DND-41 (cell line): ENCODE measurements at regions not wholly inside any gene's neighbourhood (a gene's known extent, or its start where the extent isn't known, plus 50 kb on each side); places are given as distances from the start of the nearest gene placed in this dataset.

Experiments
- ATAC-seq: fragments of 200-7000 bp; cut with Tn5 transposase; 3 replicates; pipeline ENCODE4 v1.9.1; 2021; ENCODE audit warnings: low read depth; ENCODE audit not compliant: insufficient read depth
- DNase-seq: peaks from one replicate; pipeline ENCODE4 v3.0.0-alpha.2; 2020
- H2AFZ ChIP-seq: 2 replicates; pipeline ENCODE4 v1.6.0; 2012; ENCODE audit warnings: low read depth, low read length
- H3K27ac ChIP-seq: 2 replicates; pipeline ENCODE4 v1.5.1; 2012; ENCODE audit warnings: low read length, inconsistent platforms
- H3K27me3 ChIP-seq: fragments of 200-600 bp; sonication (generic); 2 replicates; pipeline ENCODE4 v1.6.0; 2012; ENCODE audit warnings: low read length, mild to moderate bottlenecking, inconsistent platforms; ENCODE audit not compliant: insufficient read depth, poor library complexity
- H3K36me3 ChIP-seq: 2 replicates; pipeline ENCODE4 v1.5.1; 2012; ENCODE audit warnings: low read length, inconsistent platforms; ENCODE audit not compliant: insufficient read depth
- H3K4me1 ChIP-seq: 2 replicates; pipeline ENCODE4 v1.5.1; 2012; ENCODE audit warnings: mild to moderate bottlenecking, low read length; ENCODE audit not compliant: insufficient read depth
- H3K4me2 ChIP-seq: 2 replicates; pipeline ENCODE4 v1.6.0; 2012; ENCODE audit warnings: mild to moderate bottlenecking, moderate library complexity, low read length, inconsistent platforms; ENCODE audit not compliant: insufficient read depth
- H3K4me3 ChIP-seq, 2 experiments: fragments of 200-600 bp in 1 of 2; shearing (Covaris generic) in 1 of 2; 2 replicates each; pipeline ENCODE4 v1.5.1; 2012 to 2016; ENCODE audit warnings: inconsistent platforms in 2 of 2, low read length in 2 of 2, mild to moderate bottlenecking in 2 of 2, low read depth in 1 of 2, moderate library complexity in 1 of 2
- H3K79me2 ChIP-seq: 2 replicates; pipeline ENCODE4 v1.6.0; 2012; ENCODE audit warnings: low read length, inconsistent platforms; ENCODE audit not compliant: insufficient read depth
- H3K9ac ChIP-seq: 2 replicates; pipeline ENCODE4 v1.6.0; 2012; ENCODE audit warnings: low read depth, mild to moderate bottlenecking, inconsistent platforms, low read length, moderate library complexity
- H3K9me3 ChIP-seq: 2 replicates; pipeline ENCODE4 v1.5.1; 2012; ENCODE audit warnings: low read length, moderate library complexity, mild to moderate bottlenecking, inconsistent platforms; ENCODE audit not compliant: insufficient read depth, severe bottlenecking
- H4K20me1 ChIP-seq: 2 replicates; pipeline ENCODE4 v1.6.0; 2012; ENCODE audit warnings: low read length; ENCODE audit not compliant: insufficient read depth
- EZH2 ChIP-seq: IDR thresholded peaks from 3 replicates; pipeline ENCODE4 v1.6.1; 2012; ENCODE audit warnings: borderline replicate concordance, low read depth, mild to moderate bottlenecking, moderate library complexity, low read length, inconsistent platforms; ENCODE audit not compliant: severe bottlenecking
- TF ChIP-seq, protein P1 (sequence below): IDR thresholded peaks from 2 replicates; pipeline ENCODE4 v1.5.1; 2012; ENCODE audit warnings: borderline replicate concordance, low read length, moderate library complexity, mild to moderate bottlenecking; ENCODE audit not compliant: poor library complexity, severe bottlenecking; ENCODE audit errors: extremely low read depth

DNA sequence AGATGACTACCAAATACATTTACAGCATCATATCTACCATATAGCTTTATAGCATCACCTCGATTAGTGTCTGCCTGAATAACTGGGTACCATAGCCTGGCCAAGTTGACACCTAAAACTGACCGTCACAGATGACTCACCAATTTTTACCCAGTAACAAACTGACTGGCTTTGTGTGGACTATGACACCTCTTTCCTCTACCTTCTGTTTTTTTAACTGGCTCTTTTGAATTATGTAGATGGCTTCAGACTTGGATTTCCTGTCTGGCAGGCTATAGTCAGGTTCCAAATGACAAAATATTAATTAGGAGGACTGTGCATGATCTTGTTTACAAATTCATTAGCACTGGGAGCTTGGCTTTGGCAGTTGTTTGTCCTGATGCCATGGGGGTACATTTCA lies 360.3 kb downstream of the TGFB2 start:
- TF ChIP-seq, protein P1, sequence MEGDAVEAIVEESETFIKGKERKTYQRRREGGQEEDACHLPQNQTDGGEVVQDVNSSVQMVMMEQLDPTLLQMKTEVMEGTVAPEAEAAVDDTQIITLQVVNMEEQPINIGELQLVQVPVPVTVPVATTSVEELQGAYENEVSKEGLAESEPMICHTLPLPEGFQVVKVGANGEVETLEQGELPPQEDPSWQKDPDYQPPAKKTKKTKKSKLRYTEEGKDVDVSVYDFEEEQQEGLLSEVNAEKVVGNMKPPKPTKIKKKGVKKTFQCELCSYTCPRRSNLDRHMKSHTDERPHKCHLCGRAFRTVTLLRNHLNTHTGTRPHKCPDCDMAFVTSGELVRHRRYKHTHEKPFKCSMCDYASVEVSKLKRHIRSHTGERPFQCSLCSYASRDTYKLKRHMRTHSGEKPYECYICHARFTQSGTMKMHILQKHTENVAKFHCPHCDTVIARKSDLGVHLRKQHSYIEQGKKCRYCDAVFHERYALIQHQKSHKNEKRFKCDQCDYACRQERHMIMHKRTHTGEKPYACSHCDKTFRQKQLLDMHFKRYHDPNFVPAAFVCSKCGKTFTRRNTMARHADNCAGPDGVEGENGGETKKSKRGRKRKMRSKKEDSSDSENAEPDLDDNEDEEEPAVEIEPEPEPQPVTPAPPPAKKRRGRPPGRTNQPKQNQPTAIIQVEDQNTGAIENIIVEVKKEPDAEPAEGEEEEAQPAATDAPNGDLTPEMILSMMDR = no peak
- no peak for TF ChIP-seq EZH2
- no peaks in the 10 kb centered on the region for H3K36me3 ChIP-seq
- DNase-seq (no peak), ATAC-seq (no peak)
- no peaks in the 10 kb centered on the region for H3K79me2 ChIP-seq
- H3K4me3 ChIP-seq = no peak overlapping the region
- H3K4me1 ChIP-seq = no peaks in the 10 kb centered on the region
- no peaks in the 10 kb centered on the region for H3K9me3 ChIP-seq
- H3K9ac ChIP-seq = no peak overlapping the region
- no peak overlapping the region for H3K27ac ChIP-seq
- no peak overlapping the region for H3K4me2 ChIP-seq
- no peak overlapping the region for H2AFZ ChIP-seq
- no peaks in the 10 kb centered on the region for H3K27me3 ChIP-seq
- H4K20me1 ChIP-seq = no peaks in the 10 kb centered on the region

DNA sequence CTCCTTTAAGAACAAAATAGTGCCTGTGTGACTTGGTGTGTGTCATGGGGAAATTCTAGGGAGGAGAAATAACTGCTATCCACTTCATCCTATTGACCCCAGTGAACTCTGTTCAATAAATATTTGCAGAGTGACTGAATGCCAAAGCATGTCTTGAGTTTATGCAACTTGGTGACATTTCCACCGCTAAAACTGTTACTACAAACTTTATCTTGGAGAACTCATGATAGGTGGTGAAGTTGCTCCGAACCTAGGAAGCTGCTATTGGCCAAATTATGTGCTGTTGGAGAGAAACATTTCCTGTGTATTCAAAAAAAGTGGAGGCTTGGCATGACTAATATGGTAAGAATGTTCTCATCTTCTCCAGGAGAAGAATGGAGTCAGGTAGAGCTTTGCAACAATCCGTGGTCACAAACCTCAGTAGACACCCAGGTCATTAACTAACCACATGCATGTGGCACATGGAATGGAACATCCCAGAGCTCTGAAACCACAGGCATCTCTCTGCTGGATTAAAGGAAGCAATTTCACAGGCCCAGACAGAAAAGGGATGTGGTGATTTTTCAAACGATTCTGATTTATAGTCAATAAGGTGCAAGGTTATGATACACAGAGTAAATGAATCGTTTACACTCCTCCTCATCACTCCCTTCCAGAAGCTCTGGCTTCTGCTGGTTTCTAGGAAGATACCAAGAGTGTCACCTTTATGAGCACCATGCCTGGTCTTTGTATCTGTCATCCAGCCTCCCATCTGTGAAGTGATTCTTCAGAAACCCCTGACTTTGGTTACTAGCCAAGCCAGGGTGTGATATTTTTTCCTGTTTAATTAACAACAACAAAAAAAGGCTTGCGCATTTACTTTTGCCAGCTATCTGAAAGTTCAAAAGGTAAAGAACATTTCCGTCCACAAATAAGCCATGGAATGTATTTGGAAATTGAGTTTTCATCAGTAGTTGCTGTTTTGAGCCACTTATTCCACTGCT lies 361.1 kb downstream of the TGFB2 start:
- no peaks in the 10 kb centered on the region for H3K36me3 ChIP-seq
- H3K4me3 ChIP-seq = no peak overlapping the region
- no peak overlapping the region for H3K27ac ChIP-seq
- H4K20me1 ChIP-seq = no peaks in the 10 kb centered on the region
- H3K27me3 ChIP-seq = no peaks in the 10 kb centered on the region
- no peak overlapping the region for H3K4me2 ChIP-seq
- TF ChIP-seq, protein P1 = no peak
- TF ChIP-seq EZH2 = no peak
- no peak overlapping the region for H2AFZ ChIP-seq
- DNase-seq (no peak), ATAC-seq (no peak)
- no peak overlapping the region for H3K9ac ChIP-seq
- no peaks in the 10 kb centered on the region for H3K9me3 ChIP-seq
- H3K4me1 ChIP-seq = no peaks in the 10 kb centered on the region
- H3K79me2 ChIP-seq = no peaks in the 10 kb centered on the region

DNA sequence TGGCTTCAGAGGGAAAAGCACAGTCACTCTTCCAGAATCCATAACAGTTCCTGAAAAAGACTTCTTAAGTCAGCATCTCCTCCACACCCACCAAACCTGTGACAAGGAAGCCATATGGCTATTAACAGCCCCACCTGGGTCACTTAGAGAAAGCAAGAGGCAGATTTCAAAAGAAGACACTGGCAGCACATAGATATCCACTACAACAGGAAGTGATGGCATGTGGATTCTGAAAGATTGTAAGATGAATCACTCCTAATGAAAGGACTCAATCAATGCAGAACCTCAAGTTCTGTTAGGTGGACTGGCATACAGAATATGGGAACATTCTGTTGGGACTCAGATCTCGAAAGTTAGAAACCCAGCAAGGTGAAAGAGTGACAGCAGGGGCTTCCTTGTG lies 365.9 kb downstream of the TGFB2 start:
- Histone ChIP-seq H3K9ac (no peak overlapping the region), H3K27ac (no peak overlapping the region), H4K20me1 (no peaks in the 10 kb centered on the region), H3K4me2 (no peak overlapping the region), H2AFZ (no peak overlapping the region), H3K79me2 (no peaks in the 10 kb centered on the region), H3K4me1 (no peaks in the 10 kb centered on the region), H3K9me3 (no peaks in the 10 kb centered on the region), H3K36me3 (no peaks in the 10 kb centered on the region), H3K4me3 (no peak overlapping the region), H3K27me3 (no peaks in the 10 kb centered on the region)
- no peak for TF ChIP-seq EZH2
- TF ChIP-seq, protein P1 = no peak
- no peak for ATAC-seq
- DNase-seq = no peak
